HG03439 (cell line): ENCODE measurements at regions not wholly inside any gene's neighbourhood (a gene's known extent, or its start where the extent isn't known, plus 50 kb on each side); places are given as distances from the start of the nearest gene placed in this dataset.
"Not testable (repeated sequence)": the region's sequence is repeated elsewhere in the genome, so short reads cannot be mapped to it uniquely, and the experiment has no call there.

Source experiments
- ATAC-seq: cut with Tn5 transposase; IDR thresholded peaks from one replicate; pipeline ENCODE4 v1.9.1; 2021; ENCODE audit warnings: mild to moderate bottlenecking, moderate library complexity; ENCODE audit not compliant: unreplicated experiment

DNA sequence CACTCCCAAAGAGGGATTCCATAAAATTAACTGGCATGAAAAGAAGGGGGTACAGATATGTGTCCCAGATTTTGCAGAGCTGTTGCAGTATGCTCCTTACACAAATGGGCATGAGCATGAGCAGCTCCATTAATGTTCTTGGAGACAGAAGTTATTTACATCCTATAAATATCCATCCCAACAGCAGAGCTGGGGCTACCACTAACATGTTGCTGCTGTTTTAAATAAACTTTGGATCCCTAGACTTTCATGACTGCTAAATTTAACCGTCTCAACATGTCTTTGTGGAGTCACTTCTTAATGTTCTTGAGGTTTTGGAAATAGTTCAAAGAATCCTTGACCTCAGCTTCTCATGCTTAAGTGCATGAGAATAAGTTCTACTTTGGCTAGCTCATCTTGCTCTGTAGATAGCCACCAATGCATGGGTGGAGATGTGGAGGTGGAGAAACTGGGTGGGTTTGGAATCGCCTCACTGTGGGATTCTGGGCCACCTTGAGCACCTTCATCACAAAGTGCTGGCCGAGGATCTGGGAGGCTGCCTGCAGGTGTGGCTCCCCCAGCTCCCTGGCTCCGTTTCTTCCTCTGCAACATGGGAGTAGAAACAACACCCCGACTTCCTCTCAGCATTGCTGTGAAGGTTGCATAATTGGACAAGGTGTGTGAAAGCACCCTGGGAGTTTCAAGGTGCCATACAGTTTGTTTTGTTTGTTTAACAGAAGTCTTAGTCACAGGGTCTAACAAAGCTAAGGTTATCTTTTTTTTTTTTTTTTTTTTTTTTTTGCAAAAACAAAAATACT, 307.2 kb downstream of the MYCN start:
- ATAC-seq = no peak

DNA sequence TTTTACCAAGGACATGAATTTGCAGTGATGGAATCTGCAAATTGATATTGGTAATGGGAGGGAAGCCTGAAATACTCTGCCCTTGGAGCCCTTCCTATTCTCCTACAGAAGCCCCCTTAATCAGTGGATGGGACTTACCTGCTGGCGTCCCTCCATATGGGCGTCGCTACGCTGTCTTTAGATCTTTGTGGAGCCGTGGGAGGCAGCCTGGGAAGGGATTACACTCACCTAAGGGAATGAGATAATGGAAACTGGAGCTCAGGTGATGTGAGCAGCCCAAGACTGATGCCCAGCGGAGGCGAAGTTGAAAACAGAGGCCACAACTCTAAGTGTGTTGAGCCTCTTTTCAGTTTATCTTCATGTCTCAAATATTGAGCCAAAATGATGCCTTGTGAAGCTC, 306.6 kb downstream of the MYCN start:
- no peak for ATAC-seq

DNA sequence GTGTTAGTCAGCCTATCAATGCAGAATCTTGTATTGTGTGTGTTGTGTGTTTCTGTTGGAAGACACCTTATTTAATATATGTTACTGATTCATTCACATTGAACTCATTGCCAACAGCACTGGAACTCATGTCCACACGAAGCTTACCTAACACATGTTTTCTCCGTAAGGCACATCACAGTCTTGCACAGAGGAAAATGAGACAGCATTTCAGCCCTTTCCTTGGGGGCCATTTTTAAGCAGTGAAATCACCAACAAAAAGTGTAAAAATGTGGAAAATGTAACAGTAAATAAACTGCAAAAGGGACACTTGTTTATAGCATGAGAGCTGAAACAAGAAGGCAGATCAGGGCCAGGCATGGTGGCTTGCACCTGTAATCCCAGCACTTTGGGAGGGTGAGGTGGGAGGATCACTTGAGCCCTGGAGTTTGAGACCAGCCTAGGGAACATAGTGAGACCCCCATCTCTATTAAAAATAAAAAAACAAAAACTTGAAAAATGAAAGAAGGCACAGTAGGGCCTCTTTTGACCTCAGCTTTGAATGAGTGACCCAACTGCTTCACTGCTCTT, 306.0 kb downstream of the MYCN start:
- no peak for ATAC-seq

DNA sequence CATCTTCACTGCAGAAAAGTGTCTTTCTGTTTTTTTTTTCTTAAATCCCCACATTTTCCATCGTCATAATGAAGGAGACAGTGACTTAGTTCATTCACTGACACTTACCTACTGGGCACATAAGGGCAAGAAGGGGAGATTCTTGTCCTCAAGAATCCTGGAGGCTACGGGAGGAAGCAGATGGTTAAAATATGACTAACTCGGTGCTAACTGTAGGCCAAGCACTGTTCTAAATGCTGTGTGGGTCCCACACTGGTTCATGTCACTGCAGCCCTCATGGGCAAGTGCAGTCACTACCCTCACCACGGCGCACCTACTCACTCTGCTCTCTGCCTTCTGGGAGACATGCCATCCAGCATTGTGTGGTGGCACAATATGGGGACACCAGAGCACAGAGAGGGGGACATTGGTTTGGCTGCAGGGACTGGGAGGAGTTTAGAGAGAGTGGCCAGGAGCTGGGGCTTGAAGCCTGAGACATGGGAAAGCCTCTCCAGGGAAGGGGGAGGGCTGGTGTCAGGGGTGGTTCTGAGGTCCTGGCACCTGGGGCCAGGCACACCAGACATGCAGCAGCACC, 305.2 kb downstream of the MYCN start:
- ATAC-seq = no peak

DNA sequence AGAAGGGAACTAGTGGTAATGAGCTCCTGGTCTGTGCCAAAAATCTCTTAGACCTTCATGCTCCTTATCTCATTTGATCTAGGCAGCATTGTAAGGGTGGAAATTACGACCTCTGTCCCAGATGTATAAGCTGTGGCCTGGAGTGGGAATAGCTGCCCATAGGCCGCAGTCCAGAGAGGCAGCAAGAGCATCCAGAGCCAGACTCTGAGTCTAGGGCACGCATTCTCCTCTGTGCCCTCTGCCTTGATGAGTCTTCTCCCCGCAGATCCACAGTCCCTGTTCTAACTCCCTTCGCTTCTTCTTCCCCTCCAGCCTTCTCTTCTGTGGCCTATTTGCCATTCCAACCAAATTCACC, 304.6 kb downstream of the MYCN start:
- no peak for ATAC-seq

DNA sequence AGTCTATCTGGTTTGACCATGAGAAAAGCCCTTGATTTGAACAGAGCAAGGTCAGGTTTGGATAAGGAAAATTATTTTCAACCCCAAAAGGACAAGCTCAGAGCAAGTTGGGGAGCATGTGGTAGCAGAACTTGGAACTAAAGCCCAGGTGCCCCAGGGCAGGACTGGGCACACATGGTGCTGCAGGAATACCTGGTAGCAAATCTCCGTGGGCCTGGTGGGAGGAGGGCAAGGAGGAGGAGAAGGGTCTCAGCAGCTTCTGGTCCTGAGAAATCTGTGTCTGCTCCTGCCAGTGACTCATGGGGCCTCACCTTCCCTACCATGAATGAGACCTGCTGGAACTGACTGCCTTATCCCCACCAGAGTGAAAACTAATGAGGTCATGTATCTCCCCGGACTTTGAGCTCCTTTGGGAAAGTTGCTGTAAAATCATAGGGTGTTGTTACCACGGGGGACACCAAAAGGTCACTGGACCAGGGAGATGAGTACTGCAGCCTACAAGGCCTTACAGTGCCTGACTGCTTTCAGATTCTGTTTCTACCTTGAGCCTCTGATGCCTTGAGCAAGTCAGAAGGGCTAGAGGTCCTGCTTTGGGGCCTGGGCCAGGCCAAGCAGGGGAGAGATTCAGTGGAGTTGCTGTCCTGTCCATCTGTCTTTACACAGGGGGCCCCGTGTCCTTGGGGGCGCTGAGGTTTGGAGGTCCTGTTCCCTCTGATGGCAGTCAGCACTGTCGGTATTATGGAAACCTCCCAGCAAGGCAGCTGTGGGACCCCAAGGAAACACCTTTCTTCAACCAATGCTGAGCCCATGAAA, 304.0 kb downstream of the MYCN start:
- no peak for ATAC-seq

DNA sequence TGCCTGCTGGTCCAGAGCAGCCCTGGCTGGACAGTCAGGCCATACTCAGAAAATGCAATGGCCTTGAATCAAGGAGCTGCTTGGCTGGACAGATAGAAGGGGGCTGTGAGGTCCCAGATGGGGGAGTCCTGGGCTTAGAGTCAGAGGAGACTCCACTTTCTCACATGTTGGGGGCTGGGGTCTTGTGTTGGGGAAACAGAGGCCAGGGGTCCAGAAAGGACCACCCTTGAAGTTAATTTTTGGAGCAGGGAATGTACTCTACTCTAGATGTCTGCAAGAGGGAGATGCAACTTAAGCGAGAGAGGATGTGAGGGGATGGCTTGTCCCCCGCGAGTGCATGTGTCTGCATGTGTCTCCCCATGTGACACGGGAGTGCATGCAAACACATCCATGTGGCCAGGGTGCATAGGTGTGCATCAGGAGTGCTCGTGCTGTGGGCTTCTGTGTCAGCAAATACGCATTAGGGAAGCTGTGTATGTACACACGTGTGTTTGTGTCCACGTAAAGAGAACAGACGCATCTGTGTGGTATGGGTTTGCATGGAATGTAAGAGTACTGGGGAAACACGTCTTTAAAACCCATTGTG, 303.2 kb downstream of the MYCN start:
- no peak for ATAC-seq

DNA sequence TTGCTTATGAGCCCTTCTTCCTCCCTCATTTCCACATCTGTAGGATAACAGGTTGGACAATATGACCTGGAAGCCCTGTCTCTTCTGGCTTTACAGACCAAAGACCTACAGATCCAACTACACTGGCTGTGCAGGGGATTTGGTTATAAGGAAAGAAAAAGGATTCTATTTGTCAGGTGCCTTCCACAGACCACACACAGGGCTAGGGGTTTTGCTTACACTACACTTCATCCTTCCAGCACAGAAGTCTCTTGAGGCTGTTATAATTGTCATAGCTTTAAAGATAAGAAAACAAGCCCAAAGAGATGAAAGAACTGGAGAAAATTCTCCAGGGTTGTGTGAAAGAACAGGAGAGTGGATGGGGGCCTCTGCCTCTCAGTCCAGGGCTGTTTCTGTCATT, 302.6 kb downstream of the MYCN start:
- ATAC-seq = no peak

DNA sequence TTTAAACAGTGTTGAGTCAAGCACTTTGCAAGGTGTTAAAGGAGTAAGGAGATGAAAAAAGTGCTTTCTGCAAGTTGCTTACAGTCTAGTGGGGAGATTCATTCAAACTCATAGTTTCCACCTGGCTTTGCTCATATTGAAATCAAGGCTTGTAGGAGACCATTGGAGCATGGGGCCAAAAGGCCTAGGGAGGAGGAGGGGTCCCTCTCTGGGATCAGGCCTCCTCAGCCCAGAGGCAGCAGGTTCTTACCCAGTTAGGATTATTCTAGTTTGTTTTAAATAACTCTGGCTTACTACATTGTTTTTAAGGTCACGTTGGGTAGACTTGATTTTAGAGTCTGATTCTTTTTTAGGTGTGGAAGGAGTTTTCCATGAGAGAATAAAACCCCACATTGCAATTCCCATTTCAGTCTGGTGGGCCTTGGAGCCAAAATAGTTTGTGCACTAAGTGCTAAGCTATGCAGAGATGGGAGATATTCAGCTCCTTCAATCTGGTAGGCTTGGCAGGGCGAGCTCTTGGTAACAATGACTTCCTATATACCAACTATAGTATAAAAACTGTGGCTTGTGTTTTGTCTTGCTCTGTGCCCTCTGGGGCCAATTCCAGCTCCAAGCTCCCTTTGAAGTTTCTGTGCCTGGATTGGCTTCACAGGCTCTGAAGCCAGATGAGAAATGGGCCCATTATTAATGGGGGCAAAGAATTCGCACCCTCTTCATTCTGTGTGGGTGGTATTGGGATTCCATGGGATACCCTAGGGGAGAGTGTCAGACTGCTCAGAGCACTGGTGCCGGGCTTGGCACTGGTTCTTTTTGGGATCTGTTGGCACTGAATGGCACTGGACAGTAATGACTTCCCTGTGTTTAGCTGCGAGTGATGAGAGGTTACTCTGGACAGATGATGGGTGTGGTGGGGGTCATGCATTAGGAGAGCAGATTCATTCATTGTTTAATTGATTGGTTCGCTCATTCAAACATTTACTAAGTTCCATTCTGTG, 301.1 kb downstream of the MYCN start:
- no peak for ATAC-seq

DNA sequence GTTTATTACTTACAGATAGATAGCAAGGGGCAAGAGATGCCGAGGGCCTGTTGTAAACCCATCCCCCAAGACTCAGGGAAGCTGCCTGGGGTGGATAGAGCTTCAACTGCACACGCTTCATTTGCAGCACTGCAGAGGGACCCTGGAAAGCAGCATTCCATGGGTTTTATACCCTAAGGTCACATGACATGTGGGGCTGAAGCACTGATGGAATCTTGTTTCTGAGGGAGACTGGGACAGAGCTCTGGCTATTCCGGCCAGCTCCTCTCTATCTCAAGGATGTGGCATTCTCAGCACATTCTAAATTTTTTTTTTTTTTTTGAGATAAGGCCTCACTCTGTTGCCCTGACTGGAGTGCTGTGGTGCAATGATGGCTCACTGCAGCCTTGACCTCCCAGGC, 300.1 kb downstream of the MYCN start:
- ATAC-seq = no peak

DNA sequence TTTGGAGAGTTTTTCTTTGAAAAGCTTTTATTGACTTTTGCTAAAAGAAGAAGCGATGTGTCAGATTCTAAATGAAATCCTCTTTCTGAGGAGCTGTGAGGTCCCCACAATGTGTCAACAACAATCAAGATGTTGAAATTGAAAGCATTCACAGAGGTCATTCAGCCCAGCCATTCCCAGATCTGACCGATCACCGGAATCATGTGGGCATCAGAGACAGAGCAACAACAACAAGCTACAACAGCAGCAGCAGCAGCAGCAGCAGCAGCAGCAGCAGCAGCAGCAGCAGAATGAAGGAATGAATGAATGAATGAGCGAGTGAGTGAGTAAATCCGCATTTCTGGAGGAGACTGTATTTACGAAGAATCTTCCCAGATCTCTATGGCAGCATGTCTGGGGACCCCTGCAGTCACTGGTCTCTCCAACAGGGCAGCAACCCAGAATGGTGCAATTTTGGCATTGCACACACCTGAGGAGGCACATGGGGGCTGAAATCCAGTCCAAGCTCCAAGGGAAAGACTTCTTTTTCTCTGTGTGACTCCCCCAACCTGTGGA, 299.0 kb downstream of the MYCN start:
- no peak for ATAC-seq

DNA sequence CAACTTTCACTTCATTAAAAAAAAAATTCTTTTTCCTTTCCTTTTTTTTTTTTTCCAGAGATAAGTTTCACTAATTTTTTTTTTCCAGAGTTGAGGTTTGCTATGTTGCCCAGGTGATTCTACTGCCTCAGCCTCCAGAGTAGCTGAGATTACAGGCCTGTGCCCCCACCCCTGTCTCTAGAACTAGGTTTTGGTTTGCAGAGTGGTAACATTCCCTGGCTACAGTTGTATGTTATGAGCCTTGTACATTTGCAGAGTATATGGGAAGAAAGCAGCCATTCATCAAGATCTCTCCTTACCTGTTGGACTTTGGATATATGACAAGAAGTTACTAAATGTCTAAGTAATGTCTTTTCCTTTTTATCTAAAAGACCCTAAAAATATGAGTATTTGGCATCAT, 298.4 kb downstream of the MYCN start:
- ATAC-seq = no peak

DNA sequence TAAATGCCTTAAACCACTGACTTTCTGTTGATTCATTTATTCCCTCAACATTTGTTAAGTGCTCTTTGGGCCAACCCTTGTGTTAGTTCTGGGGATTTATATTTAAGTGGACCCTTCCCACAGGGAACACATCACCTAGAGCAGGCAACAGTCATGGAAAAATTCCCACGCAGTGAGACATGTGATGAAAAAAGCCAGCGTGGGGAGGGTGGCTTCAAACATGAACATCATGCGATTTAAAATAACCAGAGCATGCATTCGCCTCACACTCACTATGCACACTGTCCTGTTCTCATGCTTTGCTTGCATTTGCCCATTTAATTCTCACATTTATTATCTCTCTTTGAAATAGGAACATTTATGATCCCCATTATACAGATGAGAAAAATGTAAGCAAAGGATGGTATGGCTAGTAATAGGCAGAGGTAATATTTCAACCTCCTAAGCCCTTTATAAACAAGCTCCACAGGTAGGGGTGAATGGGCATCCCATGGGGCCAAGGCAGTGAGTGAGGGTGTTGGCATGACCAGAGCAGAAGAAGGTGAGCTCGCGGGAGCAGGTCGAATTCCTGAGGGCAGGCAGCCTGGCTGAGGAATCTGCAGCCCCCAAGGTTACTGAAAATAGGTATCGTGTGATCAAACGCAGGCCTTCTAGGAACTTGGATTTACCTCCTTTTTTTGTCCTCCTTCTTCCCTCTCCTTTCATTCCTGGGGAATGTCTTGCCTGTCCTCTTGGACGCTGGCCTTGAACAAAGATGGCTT, 297.8 kb downstream of the MYCN start:
- ATAC-seq = no peak

DNA sequence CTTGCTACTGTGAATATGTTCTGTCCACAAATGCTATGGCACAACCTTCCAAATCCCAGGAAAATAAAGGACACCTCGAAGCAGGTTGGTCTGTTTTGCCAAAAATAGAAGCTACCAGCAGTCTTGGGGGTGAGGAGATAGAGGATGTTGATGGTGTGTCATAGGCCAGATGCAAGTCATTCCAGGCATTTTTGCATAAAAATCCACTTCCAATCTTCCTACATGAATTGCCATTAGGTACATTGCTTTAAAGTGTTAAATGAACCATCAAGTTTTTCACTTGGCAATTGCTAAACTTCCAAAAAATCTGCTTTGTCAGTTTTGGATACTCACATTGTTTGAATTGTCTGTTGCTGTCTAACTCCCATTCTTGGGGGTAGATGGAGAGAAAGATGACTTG, 295.4 kb downstream of the MYCN start:
- ATAC-seq = no peak

DNA sequence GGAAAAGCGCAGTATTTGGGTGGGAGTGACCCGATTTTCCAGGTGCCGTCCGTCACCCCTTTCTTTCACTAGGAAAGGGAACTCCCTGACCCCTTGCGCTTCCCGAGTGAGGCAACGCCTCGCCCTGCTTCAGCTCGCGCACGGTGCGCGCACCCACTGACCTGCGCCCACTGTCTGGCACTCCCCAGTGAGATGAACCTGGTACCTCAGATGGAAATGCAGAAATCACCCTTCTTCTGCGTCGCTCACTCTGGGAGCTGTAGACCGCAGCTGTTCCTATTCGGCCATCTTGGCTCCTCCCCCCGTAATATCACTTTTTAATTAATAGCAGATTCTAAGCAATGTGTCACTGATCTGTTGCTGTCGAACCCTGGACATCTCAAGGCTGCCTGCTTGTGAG, 294.9 kb downstream of the MYCN start:
- ATAC-seq = not testable (repeated sequence)

DNA sequence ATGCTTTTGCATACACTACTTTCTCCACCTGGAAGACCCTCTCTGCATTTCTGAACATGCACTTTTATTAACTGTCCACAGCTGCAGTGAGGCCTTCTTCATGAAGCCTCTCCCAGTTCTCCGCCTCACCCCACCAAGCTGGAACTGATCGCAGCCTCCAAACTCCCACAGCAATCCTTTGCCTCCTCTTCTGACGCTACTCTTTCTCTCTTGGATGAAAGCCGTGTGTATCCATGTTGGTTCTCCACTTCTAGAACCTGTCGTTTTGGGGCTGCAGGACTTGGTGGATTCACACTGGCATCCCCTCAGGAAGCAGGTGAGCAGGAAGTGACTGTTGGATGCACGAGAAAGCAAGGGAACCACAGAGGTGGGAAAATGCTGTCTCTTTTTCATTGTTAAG, 288.6 kb downstream of the MYCN start:
- no peak for ATAC-seq

DNA sequence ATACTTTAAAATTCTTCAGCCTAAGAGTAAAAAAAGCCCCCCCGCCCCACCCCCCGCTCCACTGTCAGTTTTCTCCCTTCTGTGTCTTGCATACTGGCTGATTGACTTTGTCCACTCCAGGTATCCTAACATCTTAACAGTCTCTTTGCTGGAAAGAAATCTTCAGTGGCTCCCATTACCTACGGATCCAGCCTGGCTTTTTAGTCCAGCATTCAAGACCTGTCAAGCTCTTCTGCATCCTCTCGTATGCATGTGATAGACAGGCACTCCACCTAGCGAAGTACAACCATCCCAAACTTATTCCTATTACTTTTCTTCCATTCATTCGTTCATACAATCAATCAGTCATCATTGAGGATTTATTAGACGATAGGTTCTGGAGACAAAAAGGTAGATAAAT, 288.1 kb downstream of the MYCN start:
- no peak for ATAC-seq

DNA sequence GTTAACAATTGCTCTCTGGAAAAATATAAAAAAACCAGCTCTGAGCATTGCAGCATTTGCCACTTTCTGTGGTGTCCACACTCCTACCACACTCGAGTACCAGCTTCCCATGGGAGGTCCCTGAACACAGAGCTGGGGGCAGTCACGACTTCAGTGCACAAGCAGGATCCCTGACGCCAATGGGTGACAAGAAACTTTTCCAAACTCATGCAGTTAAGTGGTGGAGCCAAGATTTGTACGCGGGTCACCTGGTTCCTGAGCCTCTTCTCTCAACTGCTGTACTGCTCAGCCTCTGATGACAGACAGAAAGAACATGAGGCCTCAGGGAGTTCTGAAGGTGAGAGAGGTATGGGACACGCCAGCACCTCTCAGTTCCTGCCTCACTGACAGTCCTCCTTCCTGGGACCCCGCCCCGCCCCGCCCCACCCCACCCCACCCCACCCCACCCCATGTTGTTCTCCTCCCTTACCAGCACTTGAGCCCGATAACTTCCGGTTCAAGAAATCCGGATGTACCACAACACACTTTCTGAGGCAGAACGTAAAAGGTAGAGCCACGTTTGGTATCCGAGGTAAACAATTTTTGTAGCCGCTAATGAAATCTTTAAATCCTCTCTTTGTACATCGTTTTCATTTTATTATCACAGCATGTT, 287.6 kb downstream of the MYCN start:
- no peak for ATAC-seq
